Mesothelial cell of epicardium (in vitro differentiated cells): ENCODE measurements at regions not wholly inside any gene's neighbourhood (a gene's known extent, or its start where the extent isn't known, plus 50 kb on each side); places are given as distances from the start of the nearest gene placed in this dataset.

ENCODE experiments used
- DNase-seq, 2 experiments: peaks; one replicate each; pipeline ENCODE4 v3.0.0; 2021; ENCODE audit warnings: low spot score in 2 of 2; ENCODE audit not compliant: unreplicated experiment in 2 of 2
- H3K27ac Mint-ChIP-seq: 2 replicates; pipeline ENCODE4 v1.8.0; 2021; ENCODE audit warnings: mixed read lengths
- H3K27me3 Mint-ChIP-seq: 2 replicates; pipeline ENCODE4 v1.8.0; 2021; ENCODE audit warnings: low read depth, mixed read lengths
- H3K36me3 Mint-ChIP-seq: 2 replicates; pipeline ENCODE4 v1.8.0; 2021; ENCODE audit warnings: mixed read lengths
- H3K4me1 Mint-ChIP-seq: 2 replicates; pipeline ENCODE4 v1.8.0; 2021; ENCODE audit warnings: mixed read lengths
- H3K4me3 Mint-ChIP-seq: 2 replicates; pipeline ENCODE4 v1.8.0; 2021; ENCODE audit warnings: mild to moderate bottlenecking, moderate library complexity, mixed read lengths
- H3K9me3 Mint-ChIP-seq: 2 replicates; pipeline ENCODE4 v1.8.0; 2021; ENCODE audit warnings: mixed read lengths
- TF ChIP-seq, protein P1 (sequence below): fragments of 200-600 bp; sonication (generic); IDR thresholded peaks from one replicate; pipeline ENCODE4 v1.5.0; 2021; ENCODE audit warnings: antibody characterized with exemption; ENCODE audit not compliant: unreplicated experiment

DNA sequence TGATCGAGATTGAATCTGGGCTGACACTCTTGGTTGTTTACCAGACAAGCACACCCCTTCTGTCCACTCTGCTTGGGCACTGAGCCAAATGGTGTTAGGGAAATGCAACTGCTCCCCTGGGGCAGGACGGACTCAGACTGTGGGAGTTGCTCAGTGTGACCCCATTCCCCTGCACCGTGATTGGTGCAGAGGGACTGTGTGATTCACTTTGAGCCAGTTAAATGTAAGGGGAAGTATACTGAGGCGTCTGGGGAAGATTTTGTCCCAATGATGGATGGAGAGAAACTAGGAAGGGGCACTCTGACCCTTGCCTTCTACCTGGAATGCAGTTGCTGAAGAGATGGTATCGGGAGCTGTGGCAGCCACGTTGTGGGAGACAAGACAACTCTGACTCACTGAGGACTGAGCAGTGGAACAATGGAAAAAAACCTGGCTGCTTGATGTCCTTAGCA is 196.0 kb upstream of the ANKRD55 start:
- Mint-ChIP-seq H3K27me3 (no peaks in the 10 kb centered on the region), H3K27ac (peak overlapping the region; percentile 81), H3K36me3 (peaks cover 2% of the 10 kb centered on the region), H3K9me3 (peaks cover 10% of the 10 kb centered on the region), H3K4me3 (peak overlapping the region; percentile 17), H3K4me1 (peaks cover 31% of the 10 kb centered on the region)
- DNase-seq = no peak
- TF ChIP-seq, protein P1, sequence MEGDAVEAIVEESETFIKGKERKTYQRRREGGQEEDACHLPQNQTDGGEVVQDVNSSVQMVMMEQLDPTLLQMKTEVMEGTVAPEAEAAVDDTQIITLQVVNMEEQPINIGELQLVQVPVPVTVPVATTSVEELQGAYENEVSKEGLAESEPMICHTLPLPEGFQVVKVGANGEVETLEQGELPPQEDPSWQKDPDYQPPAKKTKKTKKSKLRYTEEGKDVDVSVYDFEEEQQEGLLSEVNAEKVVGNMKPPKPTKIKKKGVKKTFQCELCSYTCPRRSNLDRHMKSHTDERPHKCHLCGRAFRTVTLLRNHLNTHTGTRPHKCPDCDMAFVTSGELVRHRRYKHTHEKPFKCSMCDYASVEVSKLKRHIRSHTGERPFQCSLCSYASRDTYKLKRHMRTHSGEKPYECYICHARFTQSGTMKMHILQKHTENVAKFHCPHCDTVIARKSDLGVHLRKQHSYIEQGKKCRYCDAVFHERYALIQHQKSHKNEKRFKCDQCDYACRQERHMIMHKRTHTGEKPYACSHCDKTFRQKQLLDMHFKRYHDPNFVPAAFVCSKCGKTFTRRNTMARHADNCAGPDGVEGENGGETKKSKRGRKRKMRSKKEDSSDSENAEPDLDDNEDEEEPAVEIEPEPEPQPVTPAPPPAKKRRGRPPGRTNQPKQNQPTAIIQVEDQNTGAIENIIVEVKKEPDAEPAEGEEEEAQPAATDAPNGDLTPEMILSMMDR = no peak

DNA sequence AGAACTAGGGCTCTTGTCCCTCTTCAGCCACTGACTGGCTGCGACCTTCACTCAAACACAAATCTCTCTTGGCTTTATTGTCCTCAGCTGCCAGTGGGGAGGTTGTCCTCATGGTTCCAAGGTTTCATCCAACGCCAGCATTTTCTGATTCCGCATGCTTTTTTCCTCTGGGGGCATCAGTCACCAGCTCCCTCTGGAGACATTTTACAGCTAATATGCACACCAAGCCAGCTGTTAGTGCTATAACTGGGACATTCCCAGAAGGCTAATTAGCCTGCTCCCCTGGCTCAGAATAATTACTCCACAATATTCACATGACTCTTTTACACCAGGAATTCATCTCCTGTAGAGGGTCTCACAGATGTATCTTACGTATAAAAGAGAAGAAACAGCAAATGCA is 193.6 kb upstream of the ANKRD55 start:
- TF ChIP-seq, protein P1 = no peak
- H3K27me3 Mint-ChIP-seq = no peaks in the 10 kb centered on the region
- peaks cover 6% of the 10 kb centered on the region for H3K36me3 Mint-ChIP-seq
- no peak overlapping the region for H3K4me3 Mint-ChIP-seq
- no peak overlapping the region for H3K27ac Mint-ChIP-seq
- peaks cover 9% of the 10 kb centered on the region for H3K9me3 Mint-ChIP-seq
- DNase-seq = no peak
- H3K4me1 Mint-ChIP-seq = peaks cover 29% of the 10 kb centered on the region

DNA sequence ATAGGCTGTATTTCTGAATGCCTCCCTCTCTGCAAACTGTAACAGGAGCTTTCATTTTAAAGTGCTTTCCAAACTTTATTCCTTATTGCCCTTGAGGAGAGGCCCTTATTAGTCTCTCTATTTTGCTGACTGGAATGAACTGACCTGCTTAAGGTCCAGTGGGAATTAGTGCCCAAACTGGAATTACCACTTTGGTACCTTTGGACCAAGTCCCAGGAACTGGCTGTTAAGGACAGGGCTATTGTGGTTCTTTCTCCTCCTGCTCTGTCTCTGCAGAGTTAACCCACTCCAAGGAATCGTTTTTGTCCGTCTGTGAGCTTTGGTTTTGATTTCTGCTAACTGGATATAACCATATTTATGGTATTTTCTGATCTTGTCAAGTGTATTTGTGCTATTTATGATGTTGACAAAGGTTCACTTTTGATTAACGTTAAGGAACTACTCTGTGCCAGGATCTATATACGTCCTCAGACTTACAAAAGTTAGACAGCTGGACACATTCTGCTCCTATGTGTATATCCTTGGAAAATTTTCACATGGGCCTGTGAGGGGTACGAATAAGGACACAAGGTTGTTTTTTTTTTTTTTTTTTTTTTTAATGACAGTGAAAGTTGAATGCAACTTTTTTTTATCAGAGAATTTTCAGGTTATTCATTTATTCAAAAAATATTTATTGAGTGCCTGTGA is 189.1 kb upstream of the ANKRD55 start:
- Mint-ChIP-seq H3K36me3 (peaks cover 25% of the 10 kb centered on the region), H3K4me3 (no peak overlapping the region)
- TF ChIP-seq, protein P1 = no peak

DNA sequence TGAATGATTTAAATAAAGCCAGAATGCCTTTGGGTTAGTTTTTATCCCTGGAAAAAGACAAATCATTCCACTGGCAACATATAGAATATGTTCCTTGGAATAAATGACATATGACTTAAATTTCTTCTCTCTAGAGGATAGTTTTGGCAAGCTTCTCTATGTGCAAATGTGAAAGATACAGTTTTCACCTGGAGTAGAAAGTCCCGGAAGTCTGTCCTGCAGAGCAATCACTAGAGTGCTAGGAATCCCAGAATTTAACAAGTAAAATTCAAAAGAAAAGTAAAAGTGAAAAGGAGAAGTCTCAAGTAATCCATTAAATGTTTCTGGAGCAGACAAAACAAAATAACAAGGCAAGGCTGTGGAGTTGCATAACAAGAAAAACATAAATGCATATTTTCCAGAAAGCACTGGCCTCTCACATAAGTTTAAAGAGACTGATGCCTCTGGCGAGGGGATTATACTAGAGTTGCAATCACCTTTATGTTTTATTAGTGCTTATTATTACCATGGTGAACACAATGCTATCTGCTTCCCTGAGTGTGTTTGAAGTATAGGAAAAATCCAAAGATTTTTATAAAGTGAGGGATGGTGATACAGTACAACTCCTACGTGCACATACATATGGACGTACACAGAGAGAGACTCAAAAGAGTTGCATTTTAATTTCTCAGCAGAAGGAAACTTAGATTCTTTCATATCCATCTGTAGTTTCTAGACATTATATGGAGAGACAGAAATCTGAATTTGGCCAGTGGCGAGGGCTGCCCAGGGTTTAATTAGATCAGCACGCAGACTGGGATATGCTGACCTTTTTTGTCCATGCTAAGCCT is 188.3 kb upstream of the ANKRD55 start:
- Mint-ChIP-seq H3K9me3 (peaks cover 47% of the 10 kb centered on the region), H3K27me3 (no peaks in the 10 kb centered on the region), H3K4me3 (no peak overlapping the region), H3K27ac (peak overlapping the region; percentile 54), H3K4me1 (peaks cover 15% of the 10 kb centered on the region), H3K36me3 (peaks cover 25% of the 10 kb centered on the region)
- TF ChIP-seq, protein P1 = no peak
- DNase-seq = no peak

More for the DNA sequence above, 189.1 kb upstream of the ANKRD55 start:
- H3K27ac Mint-ChIP-seq = peak overlapping the region; percentile 48
- no peaks in the 10 kb centered on the region for H3K27me3 Mint-ChIP-seq
- DNase-seq = no peak
- H3K9me3 Mint-ChIP-seq = peaks cover 47% of the 10 kb centered on the region
- H3K4me1 Mint-ChIP-seq = peaks cover 16% of the 10 kb centered on the region

DNA sequence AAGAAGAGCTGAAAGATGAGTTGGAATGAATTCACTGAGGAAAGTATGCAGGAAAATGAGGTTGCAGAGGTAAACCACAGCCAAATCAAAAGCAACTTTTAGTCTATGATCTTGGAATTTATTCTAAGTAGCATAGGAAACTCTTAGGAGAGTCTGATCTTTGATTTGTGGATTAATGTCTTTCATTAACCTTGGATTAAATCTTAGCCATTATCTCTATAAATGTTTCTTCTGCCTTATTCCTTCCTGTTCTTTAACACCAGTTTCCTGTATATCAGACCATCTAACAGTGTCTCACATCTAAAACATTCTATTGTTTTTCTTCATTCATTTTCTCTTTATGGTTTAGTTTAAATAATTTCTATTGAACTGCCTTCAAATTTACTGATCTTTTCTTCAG is 187.2 kb upstream of the ANKRD55 start:
- H3K27me3 Mint-ChIP-seq = no peaks in the 10 kb centered on the region
- H3K4me1 Mint-ChIP-seq = peaks cover 23% of the 10 kb centered on the region
- TF ChIP-seq, protein P1 = no peak

More for the DNA sequence above, 187.2 kb upstream of the ANKRD55 start:
- DNase-seq = no peak
- peaks cover 47% of the 10 kb centered on the region for H3K9me3 Mint-ChIP-seq
- no peak overlapping the region for H3K4me3 Mint-ChIP-seq
- peaks cover 25% of the 10 kb centered on the region for H3K36me3 Mint-ChIP-seq
- H3K27ac Mint-ChIP-seq = no peak overlapping the region
